ENCODE measurements at regions not wholly inside any gene's neighbourhood (a gene's known extent, or its start where the extent isn't known, plus 50 kb on each side); places are given as distances from the start of the nearest gene placed in this dataset.
"Not testable (repeated sequence)": the region's sequence is repeated elsewhere in the genome, so short reads cannot be mapped to it uniquely, and the experiment has no call there.

- no peak for DNase-seq (ENCODE audit: low spot score)
- Mint-ChIP-seq H3K9me3 (peaks cover 4% of the 10 kb centered on the region), H3K4me3 (no peak overlapping the region), H3K36me3 (ENCODE audit: low read depth) (no peaks in the 10 kb centered on the region), H3K4me1 (ENCODE audit: low read depth) (no peaks in the 10 kb centered on the region), H3K27me3 (ENCODE audit: low read depth) (no peaks in the 10 kb centered on the region), H3K27ac (no peak overlapping the region)
Measured at GRCh38 chr18:70553936-70554260, 265.1 kb downstream of the SOCS6 start.

GRCh38 chr18:70553245-70553935, 264.5 kb downstream of the SOCS6 start:
- H3K4me3 Mint-ChIP-seq = no peak overlapping the region
- no peak overlapping the region for H3K27ac Mint-ChIP-seq
- no peak for DNase-seq (ENCODE audit: low spot score)
- H3K9me3 Mint-ChIP-seq = peaks cover 4% of the 10 kb centered on the region
- H3K4me1 Mint-ChIP-seq (ENCODE audit: low read depth) = no peaks in the 10 kb centered on the region
- no peaks in the 10 kb centered on the region for H3K36me3 Mint-ChIP-seq (ENCODE audit: low read depth)
- H3K27me3 Mint-ChIP-seq (ENCODE audit: low read depth) = no peaks in the 10 kb centered on the region

- Mint-ChIP-seq H3K4me3 (no peak overlapping the region), H3K27ac (no peak overlapping the region), H3K27me3 (ENCODE audit: low read depth) (no peaks in the 10 kb centered on the region), H3K9me3 (no peaks in the 10 kb centered on the region), H3K4me1 (ENCODE audit: low read depth) (no peaks in the 10 kb centered on the region), H3K36me3 (ENCODE audit: low read depth) (no peaks in the 10 kb centered on the region)
- DNase-seq (ENCODE audit: low spot score) = no peak
Measured at GRCh38 chr18:70536370-70537062, 247.7 kb downstream of the SOCS6 start.

GRCh38 chr18:70535041-70535440, 246.2 kb downstream of the SOCS6 start:
- Mint-ChIP-seq H3K27me3 (ENCODE audit: low read depth) (no peaks in the 10 kb centered on the region), H3K4me3 (no peak overlapping the region), H3K27ac (no peak overlapping the region), H3K9me3 (no peaks in the 10 kb centered on the region), H3K36me3 (ENCODE audit: low read depth) (no peaks in the 10 kb centered on the region), H3K4me1 (ENCODE audit: low read depth) (no peaks in the 10 kb centered on the region)
- DNase-seq (ENCODE audit: low spot score) = no peak

GRCh38 chr18:70525322-70525721, 236.5 kb downstream of the SOCS6 start:
- not testable (repeated sequence) for H3K4me3 Mint-ChIP-seq; H3K27ac Mint-ChIP-seq; H3K27me3 Mint-ChIP-seq (ENCODE audit: low read depth)

GRCh38 chr18:70523792-70524182, 234.9 kb downstream of the SOCS6 start:
- H3K4me3 Mint-ChIP-seq = no peak overlapping the region

More at GRCh38 chr18:70525322-70525721, 236.5 kb downstream of the SOCS6 start:
- H3K4me1 Mint-ChIP-seq (ENCODE audit: low read depth); H3K9me3 Mint-ChIP-seq; H3K36me3 Mint-ChIP-seq (ENCODE audit: low read depth); DNase-seq (ENCODE audit: low spot score): not testable (repeated sequence)

GRCh38 chr18:70523035-70523791, 234.4 kb downstream of the SOCS6 start:
- H3K4me3 Mint-ChIP-seq = no peak overlapping the region
- H3K36me3 Mint-ChIP-seq (ENCODE audit: low read depth) = no peaks in the 10 kb centered on the region
- no peaks in the 10 kb centered on the region for H3K27me3 Mint-ChIP-seq (ENCODE audit: low read depth)
- no peak for DNase-seq (ENCODE audit: low spot score)
- H3K27ac Mint-ChIP-seq = no peak overlapping the region
- H3K4me1 Mint-ChIP-seq (ENCODE audit: low read depth) = no peaks in the 10 kb centered on the region
- H3K9me3 Mint-ChIP-seq = no peaks in the 10 kb centered on the region

More at GRCh38 chr18:70523792-70524182, 234.9 kb downstream of the SOCS6 start:
- no peaks in the 10 kb centered on the region for H3K4me1 Mint-ChIP-seq (ENCODE audit: low read depth)
- no peaks in the 10 kb centered on the region for H3K36me3 Mint-ChIP-seq (ENCODE audit: low read depth)
- H3K9me3 Mint-ChIP-seq = no peaks in the 10 kb centered on the region
- H3K27me3 Mint-ChIP-seq (ENCODE audit: low read depth) = no peaks in the 10 kb centered on the region
- H3K27ac Mint-ChIP-seq = no peak overlapping the region
- no peak for DNase-seq (ENCODE audit: low spot score)

GRCh38 chr18:70522183-70522680, 233.4 kb downstream of the SOCS6 start:
- H3K4me1 Mint-ChIP-seq (ENCODE audit: low read depth) = no peaks in the 10 kb centered on the region
- H3K27me3 Mint-ChIP-seq (ENCODE audit: low read depth) = no peaks in the 10 kb centered on the region
- no peaks in the 10 kb centered on the region for H3K9me3 Mint-ChIP-seq
- H3K4me3 Mint-ChIP-seq = no peak overlapping the region
- no peak overlapping the region for H3K27ac Mint-ChIP-seq
- no peaks in the 10 kb centered on the region for H3K36me3 Mint-ChIP-seq (ENCODE audit: low read depth)
- DNase-seq (ENCODE audit: low spot score) = no peak

- H3K36me3 Mint-ChIP-seq (ENCODE audit: low read depth) = no peaks in the 10 kb centered on the region
- no peak overlapping the region for H3K27ac Mint-ChIP-seq
- no peaks in the 10 kb centered on the region for H3K27me3 Mint-ChIP-seq (ENCODE audit: low read depth)
- no peaks in the 10 kb centered on the region for H3K9me3 Mint-ChIP-seq
- H3K4me3 Mint-ChIP-seq = no peak overlapping the region
- no peaks in the 10 kb centered on the region for H3K4me1 Mint-ChIP-seq (ENCODE audit: low read depth)
- DNase-seq (ENCODE audit: low spot score) = no peak
Measured at GRCh38 chr18:70520867-70521266, 232.0 kb downstream of the SOCS6 start.

- Mint-ChIP-seq H3K4me3 (no peak overlapping the region), H3K9me3 (no peaks in the 10 kb centered on the region), H3K4me1 (ENCODE audit: low read depth) (no peaks in the 10 kb centered on the region), H3K36me3 (ENCODE audit: low read depth) (no peaks in the 10 kb centered on the region), H3K27ac (no peak overlapping the region), H3K27me3 (ENCODE audit: low read depth) (no peaks in the 10 kb centered on the region)
- no peak for DNase-seq (ENCODE audit: low spot score)
Measured at GRCh38 chr18:70513502-70514171, 224.8 kb downstream of the SOCS6 start.

GRCh38 chr18:70507970-70508369, 219.1 kb downstream of the SOCS6 start:
- no peaks in the 10 kb centered on the region for H3K27me3 Mint-ChIP-seq (ENCODE audit: low read depth)
- no peak overlapping the region for H3K27ac Mint-ChIP-seq
- no peak overlapping the region for H3K4me3 Mint-ChIP-seq
- no peaks in the 10 kb centered on the region for H3K36me3 Mint-ChIP-seq (ENCODE audit: low read depth)
- no peak for DNase-seq (ENCODE audit: low spot score)
- H3K9me3 Mint-ChIP-seq = no peaks in the 10 kb centered on the region
- no peaks in the 10 kb centered on the region for H3K4me1 Mint-ChIP-seq (ENCODE audit: low read depth)

- no peaks in the 10 kb centered on the region for H3K9me3 Mint-ChIP-seq
- H3K4me1 Mint-ChIP-seq (ENCODE audit: low read depth) = no peaks in the 10 kb centered on the region
- no peak overlapping the region for H3K4me3 Mint-ChIP-seq
- no peaks in the 10 kb centered on the region for H3K36me3 Mint-ChIP-seq (ENCODE audit: low read depth)
- no peaks in the 10 kb centered on the region for H3K27me3 Mint-ChIP-seq (ENCODE audit: low read depth)
- DNase-seq (ENCODE audit: low spot score) = no peak
- no peak overlapping the region for H3K27ac Mint-ChIP-seq
Measured at GRCh38 chr18:70506511-70506910, 217.7 kb downstream of the SOCS6 start.

GRCh38 chr18:70503060-70503459, 214.2 kb downstream of the SOCS6 start:
- H3K4me1 Mint-ChIP-seq (ENCODE audit: low read depth) = no peaks in the 10 kb centered on the region
- no peak for DNase-seq (ENCODE audit: low spot score)
- no peaks in the 10 kb centered on the region for H3K9me3 Mint-ChIP-seq
- no peaks in the 10 kb centered on the region for H3K36me3 Mint-ChIP-seq (ENCODE audit: low read depth)
- H3K27me3 Mint-ChIP-seq (ENCODE audit: low read depth) = no peaks in the 10 kb centered on the region
- no peak overlapping the region for H3K4me3 Mint-ChIP-seq
- no peak overlapping the region for H3K27ac Mint-ChIP-seq

- no peaks in the 10 kb centered on the region for H3K27me3 Mint-ChIP-seq (ENCODE audit: low read depth)
- DNase-seq (ENCODE audit: low spot score) = no peak
- H3K4me1 Mint-ChIP-seq (ENCODE audit: low read depth) = no peaks in the 10 kb centered on the region
- H3K9me3 Mint-ChIP-seq = no peaks in the 10 kb centered on the region
- no peak overlapping the region for H3K4me3 Mint-ChIP-seq
- no peak overlapping the region for H3K27ac Mint-ChIP-seq
- no peaks in the 10 kb centered on the region for H3K36me3 Mint-ChIP-seq (ENCODE audit: low read depth)
Measured at GRCh38 chr18:70501358-70501757, 212.5 kb downstream of the SOCS6 start.

Data from T-helper 2 cell treated with Interferon-gamma antibody and Interleukin-4, amounts not matched to agents 5 μg/mL and 100 μg/mL, for 36 hours (primary cell).